ENCODE measurements at regions not wholly inside any gene's neighbourhood (a gene's known extent, or its start where the extent isn't known, plus 50 kb on each side); places are given as distances from the start of the nearest gene placed in this dataset.

DNA sequence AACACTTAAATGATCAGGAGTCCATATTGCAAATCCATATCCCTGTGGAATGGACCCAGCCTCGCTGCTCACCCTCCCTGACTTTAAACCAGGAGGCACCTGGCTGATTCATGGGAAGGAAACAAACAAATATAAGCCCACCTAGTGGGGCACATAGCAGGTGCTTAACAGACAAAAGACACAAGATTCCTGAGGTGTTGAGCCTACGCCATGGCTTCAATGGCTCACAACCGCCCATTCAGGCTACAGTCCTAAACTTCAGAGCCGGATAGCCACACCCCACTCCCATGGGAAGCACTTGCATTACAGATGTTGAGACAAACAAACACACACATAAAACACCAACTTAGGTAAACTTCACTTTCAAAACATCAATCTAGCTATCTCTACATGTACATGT lies 359.9 kb downstream of the ICE1 start:
- Histone ChIP-seq H3K27ac (ENCODE audit: low read depth in 2 of 2, low read length in 2 of 2) (no peak overlapping the region), H3K4me1 (ENCODE audit: control insufficient read depth in 2 of 3, insufficient read depth in 2 of 3, low read depth in 1 of 3, low read length in 3 of 3) (no peaks in the 10 kb centered on the region), H3K36me3 (ENCODE audit: control insufficient read depth in 2 of 3, insufficient read depth in 3 of 3, low read length in 3 of 3) (no peaks in the 10 kb centered on the region), H3K9ac (ENCODE audit: low read length in 3 of 3) (no peak overlapping the region), H3K27me3 (ENCODE audit: control insufficient read depth, insufficient read depth, low read length) (no peaks in the 10 kb centered on the region), H3K9me3 (ENCODE audit: control insufficient read depth in 2 of 3, insufficient read depth in 1 of 3, low read length in 3 of 3) (no peaks in the 10 kb centered on the region), H3K4me3 (ENCODE audit: low read length in 3 of 3) (no peak overlapping the region)
- FAIRE-seq (no peak), DNase-seq (no peak)
- no peak for TF ChIP-seq CTCF (IDR thresholded peaks at IDR 0.05; ENCODE audit: borderline replicate concordance, extremely low read depth, insufficient read depth)
- intact Hi-C loops (cut with DNase I), result no loop called here

DNA sequence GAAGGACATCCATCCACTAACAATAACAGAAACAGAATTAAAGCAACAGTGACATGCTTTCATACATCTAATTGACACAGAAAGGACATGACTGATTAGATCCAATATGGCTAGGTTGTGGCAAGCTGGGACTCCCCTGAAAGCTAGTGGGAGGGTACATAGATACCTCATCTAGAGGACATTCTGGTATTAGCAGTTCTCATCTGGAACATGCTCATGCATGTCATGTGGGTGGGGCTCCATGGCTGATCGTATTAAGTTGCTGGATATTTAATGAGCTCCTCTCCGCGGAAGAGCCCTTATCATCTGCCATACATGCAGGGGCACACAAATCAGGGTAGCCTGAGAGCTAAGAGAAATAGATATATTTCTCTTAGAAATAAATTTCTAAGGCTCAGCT lies 358.9 kb downstream of the ICE1 start:
- intact Hi-C loops (cut with DNase I), result no loop called here
- Histone ChIP-seq H3K27me3 (ENCODE audit: control insufficient read depth, insufficient read depth, low read length) (no peaks in the 10 kb centered on the region), H3K9ac (ENCODE audit: low read length in 3 of 3) (no peak overlapping the region), H3K36me3 (ENCODE audit: control insufficient read depth in 2 of 3, insufficient read depth in 3 of 3, low read length in 3 of 3) (no peaks in the 10 kb centered on the region), H3K27ac (ENCODE audit: low read depth in 2 of 2, low read length in 2 of 2) (no peak overlapping the region), H3K9me3 (ENCODE audit: control insufficient read depth in 2 of 3, insufficient read depth in 1 of 3, low read length in 3 of 3) (no peaks in the 10 kb centered on the region), H3K4me3 (ENCODE audit: low read length in 3 of 3) (no peak overlapping the region), H3K4me1 (ENCODE audit: control insufficient read depth in 2 of 3, insufficient read depth in 2 of 3, low read depth in 1 of 3, low read length in 3 of 3) (no peaks in the 10 kb centered on the region)
- no peak for TF ChIP-seq CTCF (IDR thresholded peaks at IDR 0.05; ENCODE audit: borderline replicate concordance, extremely low read depth, insufficient read depth)
- FAIRE-seq, result no peak
- no peak for DNase-seq

DNA sequence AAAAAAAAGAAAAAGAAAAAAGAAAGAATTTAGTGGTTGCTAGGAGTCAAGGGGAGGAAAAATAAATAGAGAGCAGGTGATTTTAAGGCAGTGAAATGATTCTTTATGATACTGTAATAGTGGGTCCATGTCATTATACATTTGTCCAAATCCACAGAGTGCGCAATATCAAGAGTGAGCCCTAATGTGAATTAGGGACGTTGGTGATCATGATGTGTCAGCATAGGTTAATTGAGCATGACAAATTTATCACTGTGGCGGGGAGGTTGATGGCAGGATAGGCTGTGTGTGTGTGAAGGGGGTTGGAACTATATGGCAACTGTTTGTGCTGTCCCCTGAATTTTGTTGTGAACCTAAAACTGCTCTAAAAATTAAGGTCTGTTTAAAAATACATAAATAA lies 357.8 kb downstream of the ICE1 start:
- no peaks in the 10 kb centered on the region for H3K36me3 ChIP-seq (ENCODE audit: control insufficient read depth in 2 of 3, insufficient read depth in 3 of 3, low read length in 3 of 3)
- H3K4me3 ChIP-seq (ENCODE audit: low read length in 3 of 3), result no peak overlapping the region
- no peak overlapping the region for H3K9ac ChIP-seq (ENCODE audit: low read length in 3 of 3)
- no peaks in the 10 kb centered on the region for H3K9me3 ChIP-seq (ENCODE audit: control insufficient read depth in 2 of 3, insufficient read depth in 1 of 3, low read length in 3 of 3)
- intact Hi-C loops (cut with DNase I), result no loop called here
- no peak for FAIRE-seq
- no peaks in the 10 kb centered on the region for H3K4me1 ChIP-seq (ENCODE audit: control insufficient read depth in 2 of 3, insufficient read depth in 2 of 3, low read depth in 1 of 3, low read length in 3 of 3)
- TF ChIP-seq CTCF (IDR thresholded peaks at IDR 0.05; ENCODE audit: borderline replicate concordance, extremely low read depth, insufficient read depth), result no peak
- DNase-seq, result no peak
- no peaks in the 10 kb centered on the region for H3K27me3 ChIP-seq (ENCODE audit: control insufficient read depth, insufficient read depth, low read length)
- no peak overlapping the region for H3K27ac ChIP-seq (ENCODE audit: low read depth in 2 of 2, low read length in 2 of 2)

DNA sequence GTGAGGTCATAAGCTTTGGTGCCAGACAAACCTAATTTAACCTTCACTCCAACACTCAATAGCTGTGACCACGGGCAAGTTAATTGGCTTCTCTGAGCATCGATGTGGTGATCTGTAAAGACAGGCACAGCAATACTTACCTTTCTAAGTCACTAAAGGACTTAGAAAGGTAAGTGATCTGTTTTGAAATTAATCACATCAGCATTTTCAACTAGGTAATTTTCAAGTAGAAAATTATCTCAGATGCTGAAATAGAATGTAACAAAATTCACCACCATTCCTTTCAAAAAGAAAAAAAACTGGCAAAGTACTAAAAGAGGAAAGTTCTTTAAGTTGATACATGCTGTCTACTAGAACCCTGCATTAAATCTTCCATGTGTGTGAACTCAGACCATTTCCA lies 354.5 kb downstream of the ICE1 start:
- Histone ChIP-seq H3K9me3 (ENCODE audit: control insufficient read depth in 2 of 3, insufficient read depth in 1 of 3, low read length in 3 of 3) (no peaks in the 10 kb centered on the region), H3K27ac (ENCODE audit: low read depth in 2 of 2, low read length in 2 of 2) (no peak overlapping the region), H3K36me3 (ENCODE audit: control insufficient read depth in 2 of 3, insufficient read depth in 3 of 3, low read length in 3 of 3) (no peaks in the 10 kb centered on the region), H3K4me3 (ENCODE audit: low read length in 3 of 3) (no peak overlapping the region), H3K27me3 (ENCODE audit: control insufficient read depth, insufficient read depth, low read length) (no peaks in the 10 kb centered on the region), H3K4me1 (ENCODE audit: control insufficient read depth in 2 of 3, insufficient read depth in 2 of 3, low read depth in 1 of 3, low read length in 3 of 3) (no peaks in the 10 kb centered on the region), H3K9ac (ENCODE audit: low read length in 3 of 3) (no peak overlapping the region)
- no peak for TF ChIP-seq CTCF (IDR thresholded peaks at IDR 0.05; ENCODE audit: borderline replicate concordance, extremely low read depth, insufficient read depth)
- intact Hi-C loops (cut with DNase I), result no loop called here
- FAIRE-seq (no peak), DNase-seq (no peak)
